GM23338 (cell line): ENCODE measurements at regions not wholly inside any gene's neighbourhood (a gene's known extent, or its start where the extent isn't known, plus 50 kb on each side); places are given as distances from the start of the nearest gene placed in this dataset.

Source experiments
- ATAC-seq: fragments of 200-7000 bp; cut with Tn5 transposase; 3 replicates; pipeline ENCODE4 v1.9.1; 2020
- DNase-seq: peaks from one replicate; pipeline ENCODE4 v3.0.0-alpha.2; 2015; ENCODE audit warnings: low spot score
- H2AFZ ChIP-seq: fragments of 200-600 bp; sonication (generic); 2 replicates; pipeline ENCODE4 v1.8.0; 2016; ENCODE audit warnings: antibody characterized with exemption, mild to moderate bottlenecking, moderate library complexity
- H3F3A ChIP-seq: fragments of 200-600 bp; sonication (generic); replicated peaks from 2 replicates; pipeline ENCODE4 v1.8.0; 2017; ENCODE audit warnings: antibody characterized with exemption, mixed run types, low read depth
- H3K27ac ChIP-seq: fragments of 200-600 bp; sonication (generic); 2 replicates; pipeline ENCODE4 v1.6.1; 2016; ENCODE audit warnings: low read depth
- H3K27me3 ChIP-seq: fragments of 200-600 bp; sonication (generic); 2 replicates; pipeline ENCODE4 v1.8.0; 2016; ENCODE audit warnings: mild to moderate bottlenecking, mixed run types, moderate library complexity; ENCODE audit not compliant: insufficient read depth
- H3K36me3 ChIP-seq: fragments of 200-600 bp; sonication (generic); 2 replicates; pipeline ENCODE4 v1.8.0; 2016; ENCODE audit warnings: mild to moderate bottlenecking; ENCODE audit not compliant: insufficient read depth
- H3K4me1 ChIP-seq: fragments of 200-600 bp; sonication (generic); 2 replicates; pipeline ENCODE4 v1.8.0; 2016; ENCODE audit warnings: mild to moderate bottlenecking, moderate library complexity; ENCODE audit not compliant: insufficient read depth
- H3K4me2 ChIP-seq: fragments of 200-600 bp; sonication (generic); 2 replicates; pipeline ENCODE4 v1.7.1; 2017; ENCODE audit warnings: mixed run types
- H3K4me3 ChIP-seq: fragments of 200-600 bp; sonication (generic); 2 replicates; pipeline ENCODE4 v1.6.1; 2016; ENCODE audit warnings: mixed run types
- H3K79me2 ChIP-seq: fragments of 200-600 bp; sonication (generic); replicated peaks from 2 replicates; pipeline ENCODE4 v1.8.0; 2017; ENCODE audit warnings: mild to moderate bottlenecking; ENCODE audit not compliant: insufficient read depth
- H3K9me2 ChIP-seq: fragments of 200-600 bp; sonication (generic); 2 replicates; pipeline ENCODE4 v1.8.0; 2017; ENCODE audit not compliant: insufficient read depth
- H4K20me1 ChIP-seq: fragments of 200-600 bp; sonication (generic); replicated peaks from 2 replicates; pipeline ENCODE4 v1.8.0; 2017; ENCODE audit warnings: mild to moderate bottlenecking; ENCODE audit not compliant: insufficient read depth
- H3K27ac Mint-ChIP-seq: 2 replicates; pipeline ENCODE4 v1.8.0; 2020; ENCODE audit warnings: inconsistent platforms, mild to moderate bottlenecking, moderate library complexity, mixed read lengths
- H3K27me3 Mint-ChIP-seq: 3 replicates; pipeline ENCODE4 v1.8.0; 2022; ENCODE audit warnings: low read depth, mild to moderate bottlenecking, moderate library complexity, mixed read lengths, inconsistent platforms; ENCODE audit not compliant: insufficient read depth, poor library complexity
- H3K36me3 Mint-ChIP-seq: 3 replicates; pipeline ENCODE4 v1.8.0; 2021; ENCODE audit warnings: low read depth, mild to moderate bottlenecking, inconsistent platforms, moderate library complexity, mixed read lengths
- H3K4me1 Mint-ChIP-seq: 3 replicates; pipeline ENCODE4 v1.8.0; 2020; ENCODE audit warnings: mild to moderate bottlenecking, inconsistent platforms, mixed read lengths
- H3K4me3 Mint-ChIP-seq: 3 replicates; pipeline ENCODE4 v1.8.0; 2021; ENCODE audit warnings: moderate library complexity, mild to moderate bottlenecking, inconsistent platforms, mixed read lengths
- H3K9me3 Mint-ChIP-seq: 3 replicates; pipeline ENCODE4 v1.8.0; 2020; ENCODE audit warnings: moderate library complexity, mild to moderate bottlenecking, inconsistent platforms, mixed read lengths
- CREB1 ChIP-seq: fragments of 250-450 bp; sonication (Bioruptor Pico); IDR thresholded peaks from 2 replicates; pipeline ENCODE4 v1.5.0; 2020; ENCODE audit warnings: low read depth, mild to moderate bottlenecking, moderate library complexity
- CTCF ChIP-seq, 2 experiments: fragments of 200-600 bp in 1 of 2; sonication (generic) in 1 of 2; conservative IDR thresholded peaks; 2 replicates each; pipeline versions ENCODE4 v1.5.1 to v1.6.1; 2016 to 2017; ENCODE audit warnings: antibody characterized with exemption in 2 of 2, low read depth in 2 of 2, mild to moderate bottlenecking in 2 of 2, moderate library complexity in 1 of 2
- ETS1 ChIP-seq: IDR thresholded peaks from 2 replicates; pipeline ENCODE4 v1.6.1; 2016; ENCODE audit warnings: antibody characterized with exemption
- EZH2 ChIP-seq: fragments of 200-600 bp; sonication (generic); IDR thresholded peaks from one replicate; pipeline ENCODE4 v1.8.0; 2017; ENCODE audit warnings: antibody characterized with exemption, mild to moderate bottlenecking, low read depth; ENCODE audit not compliant: unreplicated experiment
- EZH2phosphoT487 ChIP-seq: fragments of 200-600 bp; sonication (generic); IDR thresholded peaks from one replicate; pipeline ENCODE4 v1.8.1; 2018; ENCODE audit warnings: antibody characterized with exemption; ENCODE audit not compliant: unreplicated experiment
- JUNB ChIP-seq: IDR thresholded peaks from one replicate; pipeline ENCODE4 v1.6.1; 2016; ENCODE audit warnings: antibody characterized with exemption; ENCODE audit not compliant: unreplicated experiment
- NANOG ChIP-seq: IDR thresholded peaks from 2 replicates; pipeline ENCODE4 v1.6.1; 2016; ENCODE audit warnings: antibody characterized with exemption, borderline replicate concordance
- POLR2AphosphoS5 ChIP-seq: IDR thresholded peaks from 2 replicates; pipeline ENCODE4 v1.6.1; 2016; ENCODE audit warnings: antibody characterized with exemption, low read depth
- REST ChIP-seq: IDR thresholded peaks from one replicate; pipeline ENCODE4 v1.6.1; 2018; ENCODE audit warnings: antibody characterized with exemption; ENCODE audit not compliant: unreplicated experiment
- STAT1 ChIP-seq: IDR thresholded peaks from one replicate; pipeline ENCODE4 v1.6.1; 2016; ENCODE audit warnings: antibody characterized with exemption; ENCODE audit not compliant: unreplicated experiment
- ZNF114 ChIP-seq: fragments of 250-450 bp; sonication (Bioruptor Pico); IDR thresholded peaks from 2 replicates; pipeline ENCODE4 v1.5.0; 2020; ENCODE audit warnings: mild to moderate bottlenecking, moderate library complexity
- ZNF331 ChIP-seq: fragments of 250-450 bp; sonication (Bioruptor Pico); IDR thresholded peaks from 2 replicates; pipeline ENCODE4 v1.5.0; 2020; ENCODE audit warnings: low read depth, mild to moderate bottlenecking, moderate library complexity
- ZNF462 ChIP-seq: fragments of 250-450 bp; sonication (Bioruptor Pico); IDR thresholded peaks from 2 replicates; pipeline ENCODE4 v1.5.0; 2020; ENCODE audit warnings: mild to moderate bottlenecking, moderate library complexity

GRCh38 chr3:182300266-182300665, 493.0 kb upstream of the ATP11B start (continued):
- TF ChIP-seq ETS1 (no peak), CTCF (conservative IDR thresholded peaks at IDR 0.05; ENCODE audit: low read depth in 2 of 2) (no peak), ZNF331 (CRISPR knock-in tag) (no peak), EZH2phosphoT487 (no peak), CREB1 (no peak), NANOG (no peak), ZNF114 (CRISPR knock-in tag) (no peak), STAT1 (no peak), POLR2AphosphoS5 (no peak)

GRCh38 chr3:182303169-182303568, 490.1 kb upstream of the ATP11B start:
- DNase-seq (no peak), ATAC-seq (no peak)
- Histone ChIP-seq H3K4me2 (no peak overlapping the region), H4K20me1 (no peaks in the 10 kb centered on the region), H3K4me3 (no peak overlapping the region), H3K36me3 (no peaks in the 10 kb centered on the region), H3K4me1 (peaks cover 7% of the 10 kb centered on the region; the same call in 1 of the 2 replicates), H3K27me3 (no peaks in the 10 kb centered on the region), H3K79me2 (no peaks in the 10 kb centered on the region), H3K27ac (no peak overlapping the region), H3K9me2 (no peaks in the 10 kb centered on the region), H3F3A (no peaks in the 10 kb centered on the region), H2AFZ (no peak overlapping the region)
- Mint-ChIP-seq H3K36me3 (no peaks in the 10 kb centered on the region), H3K27ac (no peak overlapping the region), H3K4me3 (no peak overlapping the region), H3K9me3 (no peaks in the 10 kb centered on the region), H3K27me3 (peaks cover 6% of the 10 kb centered on the region), H3K4me1 (peaks cover 7% of the 10 kb centered on the region; the same call in 1 of the 3 replicates)
- TF ChIP-seq STAT1, result no peak
- no peak for TF ChIP-seq JUNB
- no peak for TF ChIP-seq NANOG
- TF ChIP-seq ZNF331 (CRISPR knock-in tag), result no peak
- no peak for TF ChIP-seq EZH2phosphoT487
- TF ChIP-seq POLR2AphosphoS5, result no peak
- no peak for TF ChIP-seq REST
- no peak for TF ChIP-seq ZNF462 (CRISPR knock-in tag)
- no peak for TF ChIP-seq EZH2
